Chondrocyte (in vitro differentiated cells): ENCODE measurements at regions not wholly inside any gene's neighbourhood (a gene's known extent, or its start where the extent isn't known, plus 50 kb on each side); places are given as distances from the start of the nearest gene placed in this dataset.

Experiments used
- DNase-seq: peaks from one replicate; pipeline ENCODE4 v3.0.0; 2021; ENCODE audit warnings: mixed read lengths, low spot score
- H3K27ac Mint-ChIP-seq: one replicate; pipeline ENCODE4 v1.8.0; 2021; ENCODE audit warnings: mild to moderate bottlenecking, moderate library complexity, mixed read lengths; ENCODE audit not compliant: unreplicated experiment
- H3K27me3 Mint-ChIP-seq: 2 replicates; pipeline ENCODE4 v1.8.0; 2021; ENCODE audit warnings: low read depth, mixed read lengths
- H3K36me3 Mint-ChIP-seq: 2 replicates; pipeline ENCODE4 v1.8.0; 2021; ENCODE audit warnings: low read depth, mixed read lengths
- H3K4me1 Mint-ChIP-seq: 2 replicates; pipeline ENCODE4 v1.8.0; 2021; ENCODE audit warnings: low read depth, mild to moderate bottlenecking, mixed read lengths
- H3K4me3 Mint-ChIP-seq: one replicate; pipeline ENCODE4 v1.8.0; 2021; ENCODE audit warnings: mild to moderate bottlenecking, moderate library complexity, mixed read lengths; ENCODE audit not compliant: unreplicated experiment
- H3K9me3 Mint-ChIP-seq: 2 replicates; pipeline ENCODE4 v1.8.0; 2021; ENCODE audit warnings: low read depth, mixed read lengths
- TF ChIP-seq, protein P1 (sequence below): fragments of 200-600 bp; sonication (generic); IDR thresholded peaks from 2 replicates; pipeline ENCODE4 v1.5.0; 2021; ENCODE audit warnings: antibody characterized with exemption, mild to moderate bottlenecking, moderate library complexity

DNA sequence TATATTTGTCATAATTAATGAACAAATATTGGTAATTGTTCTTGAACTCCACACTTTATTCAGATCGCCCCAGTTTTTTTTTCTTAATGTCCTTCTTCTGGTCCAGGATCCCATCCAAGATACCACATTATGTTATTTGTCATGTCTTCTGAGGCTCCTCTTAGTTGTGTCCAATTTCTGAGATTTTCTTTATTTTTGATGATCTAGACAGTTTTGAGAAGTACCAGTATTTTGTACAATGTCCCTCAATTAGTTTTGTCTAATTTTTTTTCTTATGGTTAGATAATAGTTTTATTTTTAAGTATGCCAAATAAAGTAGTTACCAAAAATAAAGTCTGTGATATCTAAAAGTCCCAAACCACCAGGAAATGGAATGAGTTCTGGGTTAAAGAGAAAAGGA lies 440.8 kb upstream of the ATP2B1 start:
- Mint-ChIP-seq H3K9me3 (peaks cover 2% of the 10 kb centered on the region), H3K36me3 (no peaks in the 10 kb centered on the region), H3K4me3 (no peak overlapping the region), H3K4me1 (no peaks in the 10 kb centered on the region), H3K27me3 (no peaks in the 10 kb centered on the region), H3K27ac (no peak overlapping the region)
- TF ChIP-seq, protein P1, sequence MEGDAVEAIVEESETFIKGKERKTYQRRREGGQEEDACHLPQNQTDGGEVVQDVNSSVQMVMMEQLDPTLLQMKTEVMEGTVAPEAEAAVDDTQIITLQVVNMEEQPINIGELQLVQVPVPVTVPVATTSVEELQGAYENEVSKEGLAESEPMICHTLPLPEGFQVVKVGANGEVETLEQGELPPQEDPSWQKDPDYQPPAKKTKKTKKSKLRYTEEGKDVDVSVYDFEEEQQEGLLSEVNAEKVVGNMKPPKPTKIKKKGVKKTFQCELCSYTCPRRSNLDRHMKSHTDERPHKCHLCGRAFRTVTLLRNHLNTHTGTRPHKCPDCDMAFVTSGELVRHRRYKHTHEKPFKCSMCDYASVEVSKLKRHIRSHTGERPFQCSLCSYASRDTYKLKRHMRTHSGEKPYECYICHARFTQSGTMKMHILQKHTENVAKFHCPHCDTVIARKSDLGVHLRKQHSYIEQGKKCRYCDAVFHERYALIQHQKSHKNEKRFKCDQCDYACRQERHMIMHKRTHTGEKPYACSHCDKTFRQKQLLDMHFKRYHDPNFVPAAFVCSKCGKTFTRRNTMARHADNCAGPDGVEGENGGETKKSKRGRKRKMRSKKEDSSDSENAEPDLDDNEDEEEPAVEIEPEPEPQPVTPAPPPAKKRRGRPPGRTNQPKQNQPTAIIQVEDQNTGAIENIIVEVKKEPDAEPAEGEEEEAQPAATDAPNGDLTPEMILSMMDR = no peak
- DNase-seq = no peak

DNA sequence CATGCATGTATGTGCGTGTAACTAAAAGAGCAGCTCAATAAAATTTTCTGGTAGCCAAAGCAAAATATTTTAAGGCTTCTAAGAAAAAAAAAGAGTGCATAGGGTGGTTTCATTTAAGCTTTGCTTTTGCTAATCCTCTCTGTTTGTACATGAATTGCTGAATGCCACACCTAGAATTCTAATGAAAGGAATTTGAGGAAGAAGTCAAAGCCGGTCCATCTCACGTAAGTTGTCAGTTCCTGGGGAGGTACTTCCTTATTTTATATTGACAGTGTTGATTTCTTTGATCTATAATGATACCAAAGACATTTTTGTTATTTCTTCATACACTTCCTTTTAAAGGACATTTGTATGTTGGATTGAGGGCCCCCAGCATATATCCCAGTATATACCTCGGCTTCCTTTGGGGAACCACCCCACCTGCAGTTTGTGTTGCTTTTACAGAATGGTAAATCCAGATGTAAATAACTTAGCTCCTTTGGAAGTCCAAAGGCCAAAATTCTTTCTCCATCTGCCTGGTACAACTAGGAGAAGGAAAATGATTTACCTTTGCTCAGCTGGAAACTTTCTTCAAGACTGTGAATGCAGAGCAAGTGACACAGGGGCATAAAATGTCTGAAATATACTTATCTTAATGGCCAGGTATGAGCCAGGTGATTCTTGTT lies 420.9 kb upstream of the ATP2B1 start:
- TF ChIP-seq, protein P1 = no peak
- no peaks in the 10 kb centered on the region for H3K36me3 Mint-ChIP-seq
- no peak for DNase-seq
- H3K27ac Mint-ChIP-seq = no peak overlapping the region
- no peak overlapping the region for H3K4me3 Mint-ChIP-seq
- H3K27me3 Mint-ChIP-seq = no peaks in the 10 kb centered on the region
- H3K4me1 Mint-ChIP-seq = peaks cover 5% of the 10 kb centered on the region
- H3K9me3 Mint-ChIP-seq = peaks cover 16% of the 10 kb centered on the region

DNA sequence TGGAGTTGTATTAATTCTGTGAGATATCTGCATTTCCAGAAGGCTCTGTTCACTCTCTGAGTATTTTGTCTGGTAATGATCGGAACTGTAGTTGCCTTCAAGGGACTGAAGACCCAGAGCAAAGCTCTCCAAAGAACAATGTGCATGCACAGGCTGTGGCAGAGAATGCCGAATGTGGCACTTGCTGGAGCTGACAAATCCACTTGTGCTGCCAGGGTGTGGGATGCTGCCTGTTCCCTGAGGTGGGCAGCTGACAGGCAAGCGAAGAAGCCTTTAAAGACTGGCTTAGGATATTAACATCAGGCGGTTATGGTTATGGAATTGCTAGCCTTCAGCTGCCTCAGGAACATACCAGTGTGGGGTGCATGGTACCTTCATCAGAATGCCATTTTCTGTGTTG lies 419.9 kb upstream of the ATP2B1 start:
- TF ChIP-seq, protein P1 = no peak
- DNase-seq = no peak
- H3K4me1 Mint-ChIP-seq = peaks cover 5% of the 10 kb centered on the region
- H3K27ac Mint-ChIP-seq = no peak overlapping the region
- H3K9me3 Mint-ChIP-seq = peaks cover 16% of the 10 kb centered on the region
- H3K4me3 Mint-ChIP-seq = no peak overlapping the region
- H3K36me3 Mint-ChIP-seq = no peaks in the 10 kb centered on the region
- no peaks in the 10 kb centered on the region for H3K27me3 Mint-ChIP-seq

DNA sequence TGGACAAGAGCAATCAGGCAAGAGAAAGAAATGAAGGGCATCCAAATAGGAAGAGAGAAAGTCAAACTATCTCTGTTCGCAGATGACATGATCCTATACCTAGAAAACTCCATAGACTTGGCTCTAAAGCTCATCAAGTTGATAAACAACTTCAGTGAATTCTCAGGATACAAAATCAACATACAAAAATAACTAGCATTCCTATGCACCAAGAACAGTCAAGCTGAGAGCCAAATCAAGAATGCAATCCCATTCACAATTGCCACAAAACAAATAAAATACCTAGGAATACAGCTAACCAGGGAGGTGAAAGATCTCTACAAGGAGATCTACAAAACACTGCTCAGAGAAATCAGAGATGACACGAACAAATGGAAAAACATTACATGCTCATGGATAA lies 417.5 kb upstream of the ATP2B1 start:
- Mint-ChIP-seq H3K36me3 (peaks cover 4% of the 10 kb centered on the region), H3K27me3 (no peaks in the 10 kb centered on the region), H3K27ac (no peak overlapping the region), H3K9me3 (peaks cover 21% of the 10 kb centered on the region), H3K4me1 (peaks cover 5% of the 10 kb centered on the region), H3K4me3 (no peak overlapping the region)
- TF ChIP-seq, protein P1 = no peak
- DNase-seq = no peak

DNA sequence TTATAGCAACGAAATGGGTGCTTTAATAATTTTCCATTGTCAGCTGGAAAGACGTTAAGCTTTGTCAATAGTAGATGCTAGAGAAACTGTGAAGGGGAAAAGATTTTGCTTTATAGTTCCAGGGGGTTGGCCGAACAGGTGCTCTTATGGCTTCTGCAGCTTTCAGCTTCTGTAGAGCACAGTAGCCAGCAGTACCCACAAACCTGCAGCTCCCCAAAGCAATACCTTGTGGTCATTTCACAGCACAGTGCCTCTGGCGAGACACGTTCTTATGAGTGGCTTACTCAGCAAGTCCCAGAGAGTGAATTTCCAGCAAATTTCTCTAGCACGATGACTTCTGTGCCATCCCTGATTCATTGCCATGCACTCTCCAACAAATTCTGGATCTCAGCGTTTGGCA lies 416.3 kb upstream of the ATP2B1 start:
- no peak overlapping the region for H3K4me3 Mint-ChIP-seq
- H3K27me3 Mint-ChIP-seq = no peaks in the 10 kb centered on the region
- TF ChIP-seq, protein P1 = no peak
- H3K9me3 Mint-ChIP-seq = peaks cover 32% of the 10 kb centered on the region
- no peak for DNase-seq
- peaks cover 10% of the 10 kb centered on the region for H3K36me3 Mint-ChIP-seq
- H3K27ac Mint-ChIP-seq = no peak overlapping the region
- peaks cover 5% of the 10 kb centered on the region for H3K4me1 Mint-ChIP-seq
